Dermis blood vessel endothelial cell (primary cell): ENCODE measurements at regions not wholly inside any gene's neighbourhood (a gene's known extent, or its start where the extent isn't known, plus 50 kb on each side); places are given as distances from the start of the nearest gene placed in this dataset.
"Not testable (repeated sequence)": the region's sequence is repeated elsewhere in the genome, so short reads cannot be mapped to it uniquely, and the experiment has no call there.

Experiments
- DNase-seq: peaks from one replicate; pipeline ENCODE4 v3.0.0; 2010

DNA sequence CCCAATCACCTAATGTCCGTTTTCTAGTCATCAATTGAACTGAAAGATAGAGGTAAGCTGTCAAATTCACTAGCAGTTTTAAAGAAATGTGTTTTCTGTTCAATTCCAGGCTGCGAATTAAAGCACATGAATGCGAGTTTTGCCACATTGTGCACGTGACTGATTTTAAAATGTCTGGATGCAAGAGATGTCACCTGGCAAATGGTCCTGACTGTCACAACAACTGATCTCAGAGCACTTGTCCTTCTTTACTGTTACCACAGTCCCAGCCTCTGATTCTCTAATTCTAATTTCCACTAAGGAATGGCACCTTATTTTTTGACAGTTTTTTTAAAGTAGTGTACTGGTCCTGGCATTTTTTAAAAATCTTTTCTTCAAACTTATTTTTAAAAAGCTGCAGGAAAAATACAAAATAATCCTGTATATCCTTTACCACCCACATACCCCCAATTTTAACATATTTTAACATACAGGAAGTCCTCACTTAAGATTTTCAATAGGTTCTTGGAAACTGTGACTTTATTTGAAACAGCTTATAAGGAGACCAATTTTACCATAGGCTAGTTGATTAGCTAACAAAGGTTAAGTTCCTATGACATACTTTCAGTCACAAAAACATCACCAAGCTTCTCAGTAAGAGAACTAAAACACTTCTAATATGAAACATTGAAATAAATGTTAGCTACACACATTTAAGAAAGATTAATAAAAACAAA, 1364.3 kb downstream of the EFNA5 start:
- no peak for DNase-seq

DNA sequence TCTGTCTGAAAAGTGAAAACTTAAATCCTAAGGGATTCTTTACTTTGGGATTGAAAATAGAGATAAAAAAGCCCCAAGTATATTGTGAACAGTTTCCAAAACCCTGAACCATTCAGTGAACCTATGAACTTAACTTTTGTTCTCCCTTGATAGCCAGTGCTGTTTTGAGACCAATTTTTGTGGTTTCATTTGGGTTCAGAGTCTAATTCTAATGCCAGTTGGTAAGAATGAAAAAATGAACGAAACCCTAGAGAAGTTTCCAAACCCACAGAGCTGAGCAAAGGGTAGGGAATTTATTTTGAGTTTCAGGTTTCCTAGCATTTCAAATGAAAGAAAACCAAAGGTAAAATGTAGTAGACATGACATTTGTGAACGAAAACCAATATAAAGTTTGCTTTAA, 1366.8 kb downstream of the EFNA5 start:
- no peak for DNase-seq

DNA sequence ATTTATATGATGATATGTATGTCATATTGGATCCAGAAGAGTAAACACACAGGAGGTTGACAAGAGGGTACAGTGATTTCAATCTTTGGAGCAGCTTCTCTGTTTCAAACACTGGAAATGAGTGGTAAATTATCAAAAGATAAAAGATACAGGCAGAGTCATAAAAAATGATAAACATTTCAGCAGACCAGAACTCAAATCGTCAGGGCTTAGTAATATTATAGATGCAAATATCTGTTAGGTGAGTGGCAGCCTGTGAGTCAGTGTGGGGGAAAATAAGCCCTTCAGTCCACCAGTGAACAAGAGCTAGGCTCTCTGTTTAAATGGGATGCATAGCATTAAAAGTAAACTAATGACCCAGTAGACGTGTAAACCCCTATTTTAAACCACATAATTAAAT, 1378.1 kb downstream of the EFNA5 start:
- no peak for DNase-seq

GRCh38 chr5:106290841-106291240, 1379.9 kb downstream of the EFNA5 start:
- DNase-seq: no peak

- no peak for DNase-seq
These were observed 1381.8 kb downstream of the EFNA5 start for GRCh38 chr5:106288979-106289378.

DNA sequence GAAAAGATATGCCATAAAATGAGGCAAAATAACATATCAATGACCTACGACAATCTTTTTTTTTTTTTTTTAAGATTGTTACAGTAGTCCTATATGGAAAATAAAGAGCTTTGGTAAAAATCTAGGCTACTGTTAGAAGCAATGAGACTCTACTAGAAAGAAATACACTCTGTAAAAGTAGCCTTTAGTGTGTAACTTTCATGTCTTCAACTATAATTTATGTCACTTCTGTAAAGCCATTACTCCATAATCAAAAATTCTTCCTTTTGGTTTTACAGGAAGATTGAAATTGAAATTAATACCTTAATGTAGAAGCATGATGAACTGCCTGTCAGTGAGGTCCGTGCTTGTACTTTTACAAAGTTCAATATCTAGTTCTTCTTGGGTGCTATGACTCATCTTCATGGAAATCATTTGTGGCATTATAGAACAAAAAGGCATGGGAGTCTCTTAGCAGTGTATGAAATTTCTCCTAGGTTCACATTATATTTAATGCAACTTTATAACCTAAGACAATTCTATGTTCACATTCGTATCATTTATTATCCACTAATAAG, 1393.1 kb downstream of the EFNA5 start:
- no peak for DNase-seq

DNA sequence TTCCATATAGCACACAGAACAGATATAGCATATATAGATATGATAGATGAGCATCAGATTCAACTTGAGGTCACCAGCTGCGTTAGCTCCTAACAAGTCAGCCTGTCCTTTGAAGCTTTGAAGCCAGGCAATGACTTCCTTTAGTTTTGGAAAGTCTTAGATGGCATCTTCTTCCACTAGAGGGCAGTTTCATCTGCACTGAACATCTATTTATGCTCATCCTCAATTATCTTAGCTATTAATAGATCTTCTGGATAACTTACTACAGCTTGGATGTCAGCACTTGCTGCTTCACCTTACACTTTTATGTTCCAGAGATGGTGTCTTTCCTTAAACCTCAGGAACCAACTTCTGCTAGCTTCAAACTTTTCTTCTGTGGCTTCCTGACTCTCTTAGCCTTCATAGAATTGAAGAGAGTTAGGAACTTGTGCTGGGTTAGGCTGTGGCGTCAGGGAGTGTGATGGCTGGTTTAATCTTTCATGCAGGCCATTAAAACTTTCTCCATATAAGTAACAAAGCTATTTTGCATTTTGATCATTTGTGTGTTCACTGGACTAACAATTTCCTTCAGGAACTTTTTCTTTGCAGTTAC, 1401.4 kb downstream of the EFNA5 start:
- DNase-seq: peak; percentile 17

GRCh38 chr5:106267256-106267655, 1403.5 kb downstream of the EFNA5 start:
- DNase-seq: no peak

DNA sequence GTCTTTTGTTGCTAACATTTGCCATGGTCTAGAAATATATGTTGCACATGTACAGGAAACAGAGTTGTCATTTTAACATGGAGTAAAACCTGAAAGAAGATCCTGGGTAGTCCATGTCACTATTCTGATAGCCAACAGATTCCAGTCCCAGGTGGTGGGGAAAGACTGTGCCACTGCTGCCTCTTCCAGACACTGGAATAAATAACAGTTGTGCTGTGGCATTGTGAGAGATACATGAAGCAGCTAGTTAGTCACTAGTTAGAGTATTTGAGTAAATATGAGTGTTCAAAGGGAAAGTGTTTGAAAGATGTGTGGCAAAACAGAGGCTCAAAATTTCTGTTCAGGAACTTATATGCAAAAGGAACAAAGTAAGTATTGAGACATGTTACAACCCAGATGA, 1408.3 kb downstream of the EFNA5 start:
- no peak for DNase-seq

GRCh38 chr5:106259431-106260090, 1411.2 kb downstream of the EFNA5 start:
- DNase-seq: not testable (repeated sequence)

DNA sequence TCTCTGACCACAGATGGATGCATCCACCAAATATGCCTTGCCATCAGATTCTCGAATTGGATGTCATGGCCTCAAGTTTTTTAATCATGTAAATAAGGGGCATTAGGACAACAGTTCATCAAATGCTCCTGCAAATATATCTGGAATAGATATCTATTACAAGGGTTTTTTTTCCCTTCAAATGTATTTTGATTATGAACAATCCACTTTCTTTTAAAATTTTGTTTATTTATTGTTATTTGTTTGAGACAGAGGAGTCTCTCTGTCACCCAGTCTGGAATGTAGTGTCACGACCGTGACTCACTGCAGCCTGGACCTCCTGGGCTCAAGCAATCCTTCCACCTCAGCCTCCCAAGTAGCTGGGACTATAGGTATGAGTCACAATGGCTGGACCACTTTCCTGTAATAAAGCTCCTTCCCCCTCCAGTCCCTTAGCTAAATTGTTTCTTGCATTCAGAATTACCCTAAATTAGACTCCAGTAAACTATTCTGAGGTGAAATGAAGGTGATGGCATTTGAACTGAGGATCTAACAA, 1412.1 kb downstream of the EFNA5 start:
- no peak for DNase-seq

- no peak for DNase-seq
These were observed 1416.0 kb downstream of the EFNA5 start for GRCh38 chr5:106254784-106255183.

DNA sequence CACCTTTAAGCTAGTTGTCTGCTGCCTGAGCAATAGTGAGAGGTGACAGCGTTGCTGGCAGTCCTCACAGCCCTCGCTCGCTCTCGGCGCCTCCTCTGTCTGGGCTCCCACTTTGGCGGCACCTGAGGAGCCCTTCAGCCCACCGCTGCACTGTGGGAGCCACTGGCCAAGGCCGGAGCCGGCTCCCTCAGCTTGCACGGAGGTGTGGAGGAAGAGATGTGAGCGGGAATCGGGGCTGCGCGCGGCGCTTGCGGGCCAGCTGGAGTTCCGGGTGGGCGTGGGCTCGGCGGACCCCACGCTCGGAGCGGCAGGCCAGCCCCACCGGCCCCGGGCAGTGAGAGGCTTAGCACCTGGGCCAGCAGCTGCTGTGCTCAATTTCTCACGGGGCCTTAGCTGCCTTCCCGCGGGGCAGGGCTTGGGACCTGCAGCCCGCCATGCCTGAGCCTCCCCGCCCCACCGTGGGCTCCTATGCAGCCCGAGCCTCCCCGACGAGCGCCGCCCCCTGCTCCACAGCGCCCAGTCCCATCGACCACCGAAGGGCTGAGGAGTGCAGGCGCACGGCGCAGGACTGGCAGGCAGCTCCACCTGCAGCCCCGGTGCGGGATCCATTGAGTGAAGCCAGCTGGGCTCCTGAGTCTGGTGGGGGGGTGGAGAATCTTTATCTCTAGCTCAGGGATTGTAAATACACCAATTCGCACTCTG, 1424.5 kb downstream of the EFNA5 start:
- DNase-seq: not testable (repeated sequence)

- no peak for DNase-seq
These were observed 1429.3 kb downstream of the EFNA5 start for GRCh38 chr5:106241409-106241808.

- no peak for DNase-seq
These were observed 1464.7 kb downstream of the EFNA5 start for GRCh38 chr5:106205916-106206571.

GRCh38 chr5:106202035-106202434, 1468.7 kb downstream of the EFNA5 start:
- no peak for DNase-seq

GRCh38 chr5:106200971-106201370, 1469.8 kb downstream of the EFNA5 start:
- DNase-seq: no peak

GRCh38 chr5:106195679-106196474, 1474.9 kb downstream of the EFNA5 start:
- no peak for DNase-seq

GRCh38 chr5:106189121-106189809, 1481.5 kb downstream of the EFNA5 start:
- DNase-seq: no peak

- no peak for DNase-seq
These were observed 1485.1 kb downstream of the EFNA5 start for GRCh38 chr5:106185661-106186081.

GRCh38 chr5:106174903-106175302, 1495.8 kb downstream of the EFNA5 start:
- no peak for DNase-seq
